Activated CD8-positive, alpha-beta T cell treated with anti-CD3 and anti-CD28 coated beads for 36 hours (primary cell): ENCODE measurements at regions not wholly inside any gene's neighbourhood (a gene's known extent, or its start where the extent isn't known, plus 50 kb on each side); places are given as distances from the start of the nearest gene placed in this dataset.

Source experiments
- ATAC-seq: fragments of 200-7000 bp; cut with Tn5 transposase; one replicate; pipeline ENCODE4 v1.10.0; 2021; ENCODE audit warnings: mild to moderate bottlenecking, moderate library complexity
- CTCF ChIA-PET: fragments of 350-600 bp; sonication (Branson Sonifier 250); formaldehyde crosslinking; loops from one replicate; lab custom pipeline; 2021; ENCODE audit warnings: antibody characterized with exemption; lab: Charles Lee
- POLR2A ChIA-PET: fragments of 350-600 bp; sonication (Branson Sonifier 250); formaldehyde crosslinking; loops from one replicate; lab custom pipeline; 2021; ENCODE audit warnings: antibody characterized with exemption; lab: Charles Lee
- DNase-seq: peaks from one replicate; pipeline ENCODE4 v3.0.0-alpha.2; 2020
- H3K27ac Mint-ChIP-seq: one replicate; pipeline ENCODE4 v1.8.0; 2021; ENCODE audit warnings: mild to moderate bottlenecking, mixed read lengths
- H3K27me3 Mint-ChIP-seq: one replicate; pipeline ENCODE4 v1.8.0; 2021; ENCODE audit warnings: mixed read lengths
- H3K36me3 Mint-ChIP-seq: one replicate; pipeline ENCODE4 v1.8.0; 2021; ENCODE audit warnings: low read depth, mixed read lengths
- H3K4me1 Mint-ChIP-seq: one replicate; pipeline ENCODE4 v1.8.0; 2021; ENCODE audit warnings: low read depth, mixed read lengths
- H3K4me3 Mint-ChIP-seq: one replicate; pipeline ENCODE4 v1.8.0; 2021; ENCODE audit warnings: mild to moderate bottlenecking, moderate library complexity, mixed read lengths
- H3K9me3 Mint-ChIP-seq: one replicate; pipeline ENCODE4 v1.8.0; 2021; ENCODE audit warnings: mixed read lengths
- CTCF ChIP-seq: fragments of 200-600 bp; IDR thresholded peaks from one replicate; pipeline ENCODE4 v1.8.0; 2022; ENCODE audit warnings: antibody characterized with exemption, mild to moderate bottlenecking
- intact Hi-C: fragments of 100-400 bp; cut with micrococcal nuclease; formaldehyde crosslinking; loops from one replicate; pipeline ENCODE4 v1.10.0; 2022

GRCh38 chr1:244919320-244920282 lies 55.3 kb upstream of the HNRNPU start:
- no peak for ATAC-seq
- CTCF ChIA-PET, result interaction anchor here (0.7 to 1.8 kb wide), 2 partner anchors 123 to 421 kb away, joined by 3 to 6 read pairs; no protein-coding TSS in a partner anchor
- Mint-ChIP-seq H3K36me3 (no peaks in the 10 kb centered on the region), H3K9me3 (no peaks in the 10 kb centered on the region), H3K27ac (peak overlapping the region; percentile 61), H3K4me3 (peak overlapping the region; percentile 74), H3K4me1 (peaks cover 14% of the 10 kb centered on the region), H3K27me3 (peaks cover 2% of the 10 kb centered on the region)
- intact Hi-C loops, result loop anchor here (5.0 kb wide), 1 partner anchor 48 kb away; a partner anchor contains a TSS
- no peak for TF ChIP-seq CTCF
- DNase-seq, result no peak
- POLR2A ChIA-PET, result interaction anchor here (0.9 to 1.9 kb wide), 3 partner anchors 9 to 86 kb away, joined by 5 to 15 read pairs (median 6); partner anchors contain the start of gene HNRNPU

GRCh38 chr1:244918421-244919319 lies 54.3 kb upstream of the HNRNPU start:
- ATAC-seq (peak; percentile 84), DNase-seq (peak; percentile 57)
- no peaks in the 10 kb centered on the region for H3K36me3 Mint-ChIP-seq
- H3K27me3 Mint-ChIP-seq, result peaks cover 2% of the 10 kb centered on the region
- TF ChIP-seq CTCF, result no peak
- CTCF ChIA-PET, result interaction anchor here (0.7 to 1.8 kb wide), 2 partner anchors 124 to 420 kb away, joined by 3 to 6 read pairs; no protein-coding TSS in a partner anchor
- H3K27ac Mint-ChIP-seq, result peak overlapping the region; percentile 84
- H3K4me1 Mint-ChIP-seq, result peaks cover 14% of the 10 kb centered on the region
- intact Hi-C loops, result loop anchor here (5.0 kb wide), 1 partner anchor 49 kb away; a partner anchor contains a TSS
- H3K4me3 Mint-ChIP-seq, result peak overlapping the region; percentile 78
- POLR2A ChIA-PET, result interaction anchor here (0.6 to 1.9 kb wide), 4 partner anchors 10 to 89 kb away, joined by 4 to 15 read pairs (median 6); partner anchors contain the start of gene HNRNPU
- no peaks in the 10 kb centered on the region for H3K9me3 Mint-ChIP-seq

DNA sequence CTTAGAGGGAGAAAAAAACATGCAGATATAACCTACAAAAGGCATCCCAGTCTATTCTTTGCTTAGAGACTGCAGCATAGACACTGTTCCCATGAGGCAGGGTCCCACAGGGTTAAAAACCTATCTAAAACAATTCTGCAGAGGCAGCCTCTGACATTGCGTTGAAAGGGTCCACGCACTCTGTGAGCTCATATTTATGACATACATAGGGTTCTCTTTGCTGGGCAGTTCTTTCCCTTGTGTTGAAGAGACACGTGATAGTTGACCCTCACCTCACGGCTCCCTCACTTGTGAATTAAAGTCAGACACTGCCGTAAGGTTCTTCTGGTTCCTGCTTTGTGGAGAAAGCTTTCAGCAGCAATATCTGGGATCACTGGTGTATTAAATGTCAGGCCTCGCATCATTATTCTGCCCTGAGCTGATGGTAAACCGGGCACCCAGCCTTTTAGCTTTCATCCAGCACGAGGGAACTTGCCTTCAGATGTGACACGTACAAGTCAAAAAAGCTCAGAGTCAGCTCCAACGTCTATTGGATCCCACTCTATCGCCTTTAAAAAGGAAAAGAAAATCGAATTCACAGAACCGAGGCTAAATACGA lies 52.8 kb upstream of the HNRNPU start:
- POLR2A ChIA-PET, result interaction anchor here (0.6 kb wide), 1 partner anchor 10 kb away, joined by 3 read pairs; no protein-coding TSS in a partner anchor
- H3K4me3 Mint-ChIP-seq, result peak overlapping the region; percentile 17
- H3K27ac Mint-ChIP-seq, result no peak overlapping the region
- H3K9me3 Mint-ChIP-seq, result no peaks in the 10 kb centered on the region
- ATAC-seq (no peak), DNase-seq (no peak)
- peaks cover 14% of the 10 kb centered on the region for H3K4me1 Mint-ChIP-seq
- TF ChIP-seq CTCF, result no peak
- CTCF ChIA-PET, result interaction anchor here (0.9 to 2.1 kb wide), 3 partner anchors 47 to 116 kb away, joined by 3 to 7 read pairs (median 3); no protein-coding TSS in a partner anchor
- no peaks in the 10 kb centered on the region for H3K36me3 Mint-ChIP-seq
- peaks cover 2% of the 10 kb centered on the region for H3K27me3 Mint-ChIP-seq
- intact Hi-C loops, result loop anchor here (5.0 kb wide), 1 partner anchor 50 kb away; a partner anchor contains a TSS

DNA sequence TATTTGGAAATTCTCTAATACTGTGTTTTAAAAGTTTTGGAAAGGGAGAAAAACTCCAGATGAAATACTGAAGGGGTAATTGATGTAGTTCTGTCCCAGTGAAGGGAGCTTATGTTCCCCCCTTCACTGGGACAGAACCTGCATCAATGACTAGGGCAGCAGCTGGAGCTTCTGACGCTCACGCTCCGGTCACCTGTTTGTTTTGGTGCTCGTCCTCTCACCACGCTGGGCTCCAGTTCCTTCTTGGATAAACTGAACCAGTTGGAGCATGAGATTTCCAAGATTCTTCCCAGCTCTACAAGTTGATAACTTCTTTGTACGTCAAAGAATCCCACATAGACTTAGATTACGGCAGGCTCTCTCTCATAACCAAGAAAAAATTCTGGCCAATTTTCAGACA lies 51.4 kb upstream of the HNRNPU start:
- Mint-ChIP-seq H3K4me1 (peaks cover 14% of the 10 kb centered on the region), H3K4me3 (no peak overlapping the region), H3K9me3 (no peaks in the 10 kb centered on the region), H3K27ac (no peak overlapping the region), H3K27me3 (peaks cover 2% of the 10 kb centered on the region), H3K36me3 (no peaks in the 10 kb centered on the region)
- POLR2A ChIA-PET, result interaction anchor here (0.6 kb wide), 1 partner anchor 44 kb away, joined by 3 read pairs; no protein-coding TSS in a partner anchor
- ATAC-seq (no peak), DNase-seq (no peak)
- TF ChIP-seq CTCF, result no peak
- CTCF ChIA-PET, result interaction anchor here (0.5 to 2.1 kb wide), 3 partner anchors 45 to 140 kb away, joined by 3 to 7 read pairs (median 4); no protein-coding TSS in a partner anchor
- intact Hi-C loops, result loop anchor here (5.0 kb wide), 1 partner anchor 52 kb away; a partner anchor contains a TSS
